HepG2 (cell line): ENCODE measurements at regions not wholly inside any gene's neighbourhood (a gene's known extent, or its start where the extent isn't known, plus 50 kb on each side); places are given as distances from the start of the nearest gene placed in this dataset.
A peak's percentile ranks its signal among the peaks of the same experiment; 100 is the strongest.

ENCODE experiments used
- AGO2 ChIP-seq: fragments of 200-400 bp; formaldehyde crosslinking; optimal IDR thresholded peaks from 2 replicates; pipeline ENCODE3; 2017; ENCODE audit warnings: mild to moderate bottlenecking, low read depth, low read length, moderate library complexity
- E2F1 ChIP-seq: sonication (generic); formaldehyde crosslinking; IDR thresholded peaks from 2 replicates; pipeline ENCODE4 v1.5.0; 2020; ENCODE audit warnings: missing genetic modification reagents
- EEA1 ChIP-seq: sonication (generic); formaldehyde crosslinking; IDR thresholded peaks from 2 replicates; pipeline ENCODE4 v1.5.1; 2020; ENCODE audit warnings: mild to moderate bottlenecking, missing genetic modification reagents, borderline replicate concordance
- GABPA ChIP-seq, 2 experiments: IDR thresholded peaks; 2 replicates each; pipeline ENCODE4 v1.6.1; 2011 to 2016; ENCODE audit warnings: low read depth in 2 of 2, low read length in 1 of 2, missing biosample characterization in 1 of 2, missing genetic modification characterization in 1 of 2
- HHEX ChIP-seq: IDR thresholded peaks from 2 replicates; pipeline ENCODE4 v1.6.1; 2016; ENCODE audit warnings: control low read depth
- HNF4G ChIP-seq, 2 experiments: sonication (generic) in 1 of 2; formaldehyde crosslinking in 1 of 2; IDR thresholded peaks; 2 replicates each; pipeline versions ENCODE4 v1.4.0 to v1.6.1; 2011 to 2020; ENCODE audit warnings: borderline replicate concordance in 2 of 2, low read depth in 2 of 2, mild to moderate bottlenecking in 2 of 2, low read length in 1 of 2, missing genetic modification reagents in 1 of 2, moderate library complexity in 1 of 2
- JUND ChIP-seq: sonication (generic); formaldehyde crosslinking; IDR thresholded peaks from 2 replicates; pipeline ENCODE4 v1.8.0; 2022; ENCODE audit warnings: mild to moderate bottlenecking, missing genetic modification reagents
- MXD4 ChIP-seq: IDR thresholded peaks from 2 replicates; pipeline ENCODE4 v1.6.1; 2016; ENCODE audit warnings: mild to moderate bottlenecking, missing biosample characterization, missing genetic modification reagents
- NR0B2 ChIP-seq: sonication (generic); formaldehyde crosslinking; IDR thresholded peaks from 2 replicates; pipeline ENCODE4 v1.4.0; 2020; ENCODE audit warnings: mild to moderate bottlenecking, missing genetic modification reagents
- PREB ChIP-seq: sonication (generic); formaldehyde crosslinking; IDR thresholded peaks from 2 replicates; pipeline ENCODE4 v1.4.0; 2020; ENCODE audit warnings: missing genetic modification reagents
- TOE1 ChIP-seq: sonication (generic); formaldehyde crosslinking; IDR thresholded peaks from 2 replicates; pipeline ENCODE4 v1.4.0; 2020; ENCODE audit warnings: mild to moderate bottlenecking, missing genetic modification reagents
- ZBTB1 ChIP-seq: sonication (generic); formaldehyde crosslinking; IDR thresholded peaks from 2 replicates; pipeline ENCODE4 v1.4.0; 2020; ENCODE audit warnings: missing genetic modification reagents, borderline replicate concordance
- ZBTB46 ChIP-seq: sonication (generic); formaldehyde crosslinking; IDR thresholded peaks from 2 replicates; pipeline ENCODE4 v1.4.0; 2020; ENCODE audit warnings: mild to moderate bottlenecking, missing genetic modification reagents, borderline replicate concordance
- ZMYM3 ChIP-seq: sonication (generic); formaldehyde crosslinking; IDR thresholded peaks from 2 replicates; pipeline ENCODE4 v1.5.1; 2020; ENCODE audit warnings: mild to moderate bottlenecking, missing genetic modification reagents
- ZNF136 ChIP-seq: sonication (generic); formaldehyde crosslinking; IDR thresholded peaks from 2 replicates; pipeline ENCODE4 v1.8.1; 2022; ENCODE audit warnings: low read depth, mild to moderate bottlenecking, moderate library complexity, missing genetic modification reagents
- ZNF33A ChIP-seq: sonication (generic); formaldehyde crosslinking; IDR thresholded peaks from 2 replicates; pipeline ENCODE4 v1.5.1; 2020; ENCODE audit warnings: missing genetic modification reagents, mild to moderate bottlenecking, moderate library complexity, borderline replicate concordance
- ZNF430 ChIP-seq: sonication (generic); formaldehyde crosslinking; IDR thresholded peaks from 2 replicates; pipeline ENCODE4 v1.9.0; 2021; ENCODE audit warnings: mild to moderate bottlenecking, missing genetic modification reagents
- ZNF644 ChIP-seq: IDR thresholded peaks from 2 replicates; pipeline ENCODE4 v1.6.1; 2016; ENCODE audit warnings: low read depth
- ZNF747 ChIP-seq: sonication (generic); formaldehyde crosslinking; IDR thresholded peaks from 2 replicates; pipeline ENCODE4 v1.8.1; 2023; ENCODE audit warnings: missing genetic modification reagents, mild to moderate bottlenecking, borderline replicate concordance

- no peak; the same call in 1 of the 2 replicates for TF ChIP-seq ZNF644 (CRISPR knock-in tag)
- peak; percentile 39 for TF ChIP-seq JUND (CRISPR knock-in tag)
- 0 out of 2 replicates have a peak, but pooled peaks have one; percentile 43 for TF ChIP-seq ZNF136 (CRISPR knock-in tag)
- TF ChIP-seq E2F1 (CRISPR knock-in tag) = 0 out of 2 replicates have a peak, but pooled peaks have one; percentile 46
- TF ChIP-seq AGO2 = no peak
- TF ChIP-seq HHEX (CRISPR knock-in tag) = no peak
- no peak for TF ChIP-seq ZBTB1 (CRISPR knock-in tag)
- no peak for TF ChIP-seq MXD4 (CRISPR knock-in tag)
- TF ChIP-seq ZNF33A (CRISPR knock-in tag) = no peak
- no peak for TF ChIP-seq PREB (CRISPR knock-in tag)
- TF ChIP-seq EEA1 (CRISPR knock-in tag) = 0 out of 2 replicates have a peak, but pooled peaks have one; percentile 42
- TF ChIP-seq ZNF747 (CRISPR knock-in tag) = no peak
- TF ChIP-seq NR0B2 (CRISPR knock-in tag) = no peak
- TF ChIP-seq GABPA (IDR thresholded peaks at IDR 0.05; ENCODE audit: low read depth, low read length) = no peak
- no peak for TF ChIP-seq GABPA (CRISPR knock-in tag; IDR thresholded peaks at IDR 0.05; ENCODE audit: low read depth)
- no peak for TF ChIP-seq ZMYM3
- TF ChIP-seq ZNF430 = no peak
- TF ChIP-seq TOE1 = no peak
- TF ChIP-seq ZBTB46 = no peak
- TF ChIP-seq HNF4G (IDR thresholded peaks at IDR 0.05; ENCODE audit: borderline replicate concordance, low read depth, low read length) = peak; percentile 52; the same call in 1 of the 2 replicates
- TF ChIP-seq HNF4G (CRISPR knock-in tag; IDR thresholded peaks at IDR 0.05; ENCODE audit: borderline replicate concordance, low read depth) = no peak
Observed at GRCh38 chr20:50400705-50401586, 109.2 kb upstream of the PTPN1 start (continued).
